Endothelial cell (in vitro differentiated cells): ENCODE measurements at regions not wholly inside any gene's neighbourhood (a gene's known extent, or its start where the extent isn't known, plus 50 kb on each side); places are given as distances from the start of the nearest gene placed in this dataset.

Experiments used
- DNase-seq: peaks from one replicate; pipeline ENCODE4 v3.0.0; 2021; ENCODE audit warnings: low spot score
- H3K27ac Mint-ChIP-seq: one replicate; pipeline ENCODE4 v1.8.0; 2021; ENCODE audit warnings: mixed read lengths, inconsistent platforms; ENCODE audit not compliant: unreplicated experiment
- H3K27me3 Mint-ChIP-seq: one replicate; pipeline ENCODE4 v1.8.0; 2021; ENCODE audit warnings: mild to moderate bottlenecking, moderate library complexity, mixed read lengths, inconsistent platforms; ENCODE audit not compliant: unreplicated experiment
- H3K36me3 Mint-ChIP-seq: one replicate; pipeline ENCODE4 v1.8.0; 2021; ENCODE audit warnings: mild to moderate bottlenecking, low read depth, mixed read lengths, inconsistent platforms; ENCODE audit not compliant: unreplicated experiment
- H3K4me1 Mint-ChIP-seq: one replicate; pipeline ENCODE4 v1.8.0; 2021; ENCODE audit warnings: mild to moderate bottlenecking, mixed read lengths, inconsistent platforms; ENCODE audit not compliant: unreplicated experiment
- H3K4me3 Mint-ChIP-seq: one replicate; pipeline ENCODE4 v1.8.0; 2021; ENCODE audit warnings: mild to moderate bottlenecking, mixed read lengths, inconsistent platforms; ENCODE audit not compliant: unreplicated experiment
- H3K9me3 Mint-ChIP-seq: one replicate; pipeline ENCODE4 v1.8.0; 2021; ENCODE audit warnings: mixed read lengths, inconsistent platforms; ENCODE audit not compliant: unreplicated experiment
- CTCF ChIP-seq: fragments of 200-600 bp; sonication (generic); IDR thresholded peaks from one replicate; pipeline ENCODE4 v1.5.0; 2021; ENCODE audit warnings: antibody characterized with exemption; ENCODE audit not compliant: unreplicated experiment

DNA sequence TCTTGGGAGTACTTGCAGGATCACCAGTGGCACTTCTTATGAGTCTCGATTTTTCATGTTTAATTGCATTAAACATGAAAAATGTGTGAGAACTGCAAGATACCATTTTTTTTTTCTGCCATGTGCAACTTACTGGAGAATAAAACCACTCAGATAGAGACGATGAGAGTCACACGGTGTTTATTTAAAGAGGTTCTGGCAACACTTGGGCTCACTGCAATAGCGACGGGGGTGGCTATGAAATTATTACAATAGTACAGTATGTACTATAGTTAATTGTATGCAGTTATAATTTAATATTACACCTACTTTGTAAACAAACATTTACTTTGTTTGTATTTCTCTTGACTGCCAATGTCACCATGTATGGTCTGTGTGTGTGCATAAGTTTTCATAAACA lies 479.8 kb downstream of the NUP35 start:
- H3K9me3 Mint-ChIP-seq, result no peaks in the 10 kb centered on the region
- TF ChIP-seq CTCF, result no peak
- H3K4me1 Mint-ChIP-seq, result no peaks in the 10 kb centered on the region
- H3K36me3 Mint-ChIP-seq, result no peaks in the 10 kb centered on the region
- no peak for DNase-seq
- no peak overlapping the region for H3K27ac Mint-ChIP-seq
- no peak overlapping the region for H3K4me3 Mint-ChIP-seq
- H3K27me3 Mint-ChIP-seq, result no peaks in the 10 kb centered on the region

GRCh38 chr2:183605440-183605839 lies 481.2 kb downstream of the NUP35 start:
- Mint-ChIP-seq H3K27ac (no peak overlapping the region), H3K27me3 (peaks cover under 1% of the 10 kb centered on the region), H3K9me3 (no peaks in the 10 kb centered on the region), H3K4me3 (no peak overlapping the region), H3K4me1 (no peaks in the 10 kb centered on the region), H3K36me3 (no peaks in the 10 kb centered on the region)
- no peak for TF ChIP-seq CTCF
- DNase-seq, result no peak

- Mint-ChIP-seq H3K4me3 (no peak overlapping the region), H3K27ac (no peak overlapping the region), H3K4me1 (no peaks in the 10 kb centered on the region)
Observed at GRCh38 chr2:183606022-183606717, 481.9 kb downstream of the NUP35 start.

GRCh38 chr2:183606718-183607085 lies 482.5 kb downstream of the NUP35 start:
- Mint-ChIP-seq H3K9me3 (no peaks in the 10 kb centered on the region), H3K4me3 (no peak overlapping the region), H3K27ac (no peak overlapping the region), H3K36me3 (no peaks in the 10 kb centered on the region), H3K4me1 (no peaks in the 10 kb centered on the region), H3K27me3 (peaks cover 2% of the 10 kb centered on the region)
- no peak for TF ChIP-seq CTCF
- no peak for DNase-seq

More at GRCh38 chr2:183606022-183606717, 481.9 kb downstream of the NUP35 start:
- no peak for DNase-seq
- no peaks in the 10 kb centered on the region for H3K9me3 Mint-ChIP-seq
- peaks cover 2% of the 10 kb centered on the region for H3K27me3 Mint-ChIP-seq
- TF ChIP-seq CTCF, result no peak
- no peaks in the 10 kb centered on the region for H3K36me3 Mint-ChIP-seq

GRCh38 chr2:183607995-183608394 lies 483.8 kb downstream of the NUP35 start:
- no peak for TF ChIP-seq CTCF
- H3K9me3 Mint-ChIP-seq, result no peaks in the 10 kb centered on the region
- DNase-seq, result no peak
- H3K27me3 Mint-ChIP-seq, result peaks cover 2% of the 10 kb centered on the region
- H3K36me3 Mint-ChIP-seq, result no peaks in the 10 kb centered on the region
- no peaks in the 10 kb centered on the region for H3K4me1 Mint-ChIP-seq
- no peak overlapping the region for H3K4me3 Mint-ChIP-seq
- no peak overlapping the region for H3K27ac Mint-ChIP-seq
